Kidney glomerular epithelial cell (primary cell): ENCODE measurements at regions not wholly inside any gene's neighbourhood (a gene's known extent, or its start where the extent isn't known, plus 50 kb on each side); places are given as distances from the start of the nearest gene placed in this dataset.

ENCODE experiments used
- DNase-seq: peaks from one replicate; lab custom pipeline; 2025; lab: John Stamatoyannopoulos, UW

GRCh38 chr7:17234398-17235031 lies 63.9 kb upstream of the AHR start:
- peak; percentile 87 for DNase-seq

- DNase-seq, result no peak
Observed at GRCh38 chr7:17236171-17236570, 62.3 kb upstream of the AHR start.

- DNase-seq, result no peak
Observed at GRCh38 chr7:17236603-17237002, 61.8 kb upstream of the AHR start.

GRCh38 chr7:17239046-17239445 lies 59.4 kb upstream of the AHR start:
- DNase-seq, result no peak

- DNase-seq, result peak; percentile 69
Observed at GRCh38 chr7:17239683-17240521, 58.5 kb upstream of the AHR start.

GRCh38 chr7:17242504-17242903 lies 55.9 kb upstream of the AHR start:
- no peak for DNase-seq

GRCh38 chr7:17244786-17245185 lies 53.7 kb upstream of the AHR start:
- DNase-seq, result no peak

GRCh38 chr7:17247357-17247756 lies 51.1 kb upstream of the AHR start:
- no peak for DNase-seq

- no peak for DNase-seq
Observed at GRCh38 chr7:17248527-17248926, 49.9 kb upstream of the AHR start.
